ENCODE measurements at regions not wholly inside any gene's neighbourhood (a gene's known extent, or its start where the extent isn't known, plus 50 kb on each side); places are given as distances from the start of the nearest gene placed in this dataset.

DNA sequence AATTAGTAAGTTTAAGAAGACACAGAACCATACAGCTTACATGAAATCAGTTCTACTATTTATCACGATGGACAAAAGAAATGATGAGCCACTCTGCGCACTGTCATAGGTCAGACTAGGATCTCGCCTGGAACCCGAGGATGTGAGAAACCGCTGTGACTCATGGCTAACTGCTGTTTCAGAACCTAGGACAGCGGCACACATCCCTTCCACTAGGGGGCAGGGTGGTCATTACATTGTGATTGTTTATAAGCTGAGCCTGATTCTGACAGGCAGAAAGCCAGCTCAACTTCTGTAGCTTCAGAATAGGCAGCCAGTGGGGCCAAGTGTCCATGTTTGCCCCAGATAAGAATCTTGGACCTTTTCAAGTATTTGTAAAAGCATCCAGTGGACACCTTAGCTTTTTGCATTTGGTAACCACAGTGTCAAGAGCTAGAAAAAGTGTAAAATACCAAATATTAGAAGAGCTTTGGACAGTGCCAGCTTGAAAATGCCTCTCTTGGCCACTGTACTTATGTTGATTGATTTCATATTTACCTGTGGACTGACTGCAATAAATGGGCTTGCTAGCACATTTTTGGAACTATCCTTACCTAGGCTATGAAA, 115.8 kb downstream of the KBTBD8 start (continued):
- TF ChIP-seq TAF9B (IDR thresholded peaks at IDR 0.05; ENCODE audit: partially characterized antibody) (no peak), HDAC2 (IDR thresholded peaks at IDR 0.05) (0 out of 2 replicates have a peak, but pooled peaks have one; percentile 39), NR2C2 (CRISPR knock-in tag; IDR thresholded peaks at IDR 0.05) (peak; percentile 59; the same call in 1 of the 2 replicates), NR2C2 (tag; IDR thresholded peaks at IDR 0.05) (no peak), U2AF2 (optimal IDR thresholded peaks at IDR 0.05; ENCODE audit: low read depth, low read length) (no peak), RB1 (IDR thresholded peaks at IDR 0.05; ENCODE audit: low read depth) (0 out of 2 replicates have a peak, but pooled peaks have one; percentile 50), TBL1XR1 (IDR thresholded peaks at IDR 0.05; ENCODE audit: low read length in 2 of 2) (peak in 1 of 2 experiments; percentile 32; a peak in 1 of 4 replicates), STAG1 (CRISPR knock-in tag; IDR thresholded peaks at IDR 0.05; ENCODE audit: borderline replicate concordance) (peak; percentile 85), CXXC5 (CRISPR knock-in tag; IDR thresholded peaks at IDR 0.05) (peak; percentile 44), KDM4B (IDR thresholded peaks at IDR 0.05; ENCODE audit: borderline replicate concordance in 2 of 2, low read depth in 1 of 2) (no peak), CBX3 (IDR thresholded peaks at IDR 0.05; ENCODE audit: borderline replicate concordance in 1 of 2, low read length in 2 of 2) (peak in 1 of 2 experiments; percentile 61; a peak in 1 of 3 replicates), PHF20 (IDR thresholded peaks at IDR 0.05; ENCODE audit: partially characterized antibody) (no peak), SMAD1 (IDR thresholded peaks at IDR 0.05; ENCODE audit: low read depth, low read length, partially characterized antibody) (no peak), SIN3A (IDR thresholded peaks at IDR 0.05; ENCODE audit: borderline replicate concordance in 2 of 2, control insufficient read depth in 1 of 2, low read depth in 2 of 2, low read length in 2 of 2) (no peak), NCOR1 (IDR thresholded peaks at IDR 0.05) (no peak), TCF7L2 (IDR thresholded peaks at IDR 0.05; ENCODE audit: low read depth, low read length) (no peak)
- TF ChIP-seq, protein P1, sequence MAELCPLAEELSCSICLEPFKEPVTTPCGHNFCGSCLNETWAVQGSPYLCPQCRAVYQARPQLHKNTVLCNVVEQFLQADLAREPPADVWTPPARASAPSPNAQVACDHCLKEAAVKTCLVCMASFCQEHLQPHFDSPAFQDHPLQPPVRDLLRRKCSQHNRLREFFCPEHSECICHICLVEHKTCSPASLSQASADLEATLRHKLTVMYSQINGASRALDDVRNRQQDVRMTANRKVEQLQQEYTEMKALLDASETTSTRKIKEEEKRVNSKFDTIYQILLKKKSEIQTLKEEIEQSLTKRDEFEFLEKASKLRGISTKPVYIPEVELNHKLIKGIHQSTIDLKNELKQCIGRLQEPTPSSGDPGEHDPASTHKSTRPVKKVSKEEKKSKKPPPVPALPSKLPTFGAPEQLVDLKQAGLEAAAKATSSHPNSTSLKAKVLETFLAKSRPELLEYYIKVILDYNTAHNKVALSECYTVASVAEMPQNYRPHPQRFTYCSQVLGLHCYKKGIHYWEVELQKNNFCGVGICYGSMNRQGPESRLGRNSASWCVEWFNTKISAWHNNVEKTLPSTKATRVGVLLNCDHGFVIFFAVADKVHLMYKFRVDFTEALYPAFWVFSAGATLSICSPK (IDR thresholded peaks at IDR 0.05; ENCODE audit: borderline replicate concordance) = no peak
- TF ChIP-seq, protein P2, sequence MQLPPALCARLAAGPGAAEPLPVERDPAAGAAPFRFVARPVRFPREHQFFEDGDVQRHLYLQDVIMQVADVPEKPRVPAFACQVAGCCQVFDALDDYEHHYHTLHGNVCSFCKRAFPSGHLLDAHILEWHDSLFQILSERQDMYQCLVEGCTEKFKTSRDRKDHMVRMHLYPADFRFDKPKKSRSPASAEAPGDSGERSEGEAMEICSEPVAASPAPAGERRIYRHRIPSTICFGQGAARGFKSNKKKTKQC (CRISPR knock-in tag; IDR thresholded peaks at IDR 0.05) = peak; percentile 90
- TF ChIP-seq, protein P3, sequence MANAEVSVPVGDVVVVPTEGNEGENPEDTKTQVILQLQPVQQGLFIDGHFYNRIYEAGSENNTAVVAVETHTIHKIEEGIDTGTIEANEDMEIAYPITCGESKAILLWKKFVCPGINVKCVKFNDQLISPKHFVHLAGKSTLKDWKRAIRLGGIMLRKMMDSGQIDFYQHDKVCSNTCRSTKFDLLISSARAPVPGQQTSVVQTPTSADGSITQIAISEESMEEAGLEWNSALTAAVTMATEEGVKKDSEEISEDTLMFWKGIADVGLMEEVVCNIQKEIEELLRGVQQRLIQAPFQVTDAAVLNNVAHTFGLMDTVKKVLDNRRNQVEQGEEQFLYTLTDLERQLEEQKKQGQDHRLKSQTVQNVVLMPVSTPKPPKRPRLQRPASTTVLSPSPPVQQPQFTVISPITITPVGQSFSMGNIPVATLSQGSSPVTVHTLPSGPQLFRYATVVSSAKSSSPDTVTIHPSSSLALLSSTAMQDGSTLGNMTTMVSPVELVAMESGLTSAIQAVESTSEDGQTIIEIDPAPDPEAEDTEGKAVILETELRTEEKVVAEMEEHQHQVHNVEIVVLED (CRISPR knock-in tag; IDR thresholded peaks at IDR 0.05) = no peak
- TF ChIP-seq, protein P4, sequence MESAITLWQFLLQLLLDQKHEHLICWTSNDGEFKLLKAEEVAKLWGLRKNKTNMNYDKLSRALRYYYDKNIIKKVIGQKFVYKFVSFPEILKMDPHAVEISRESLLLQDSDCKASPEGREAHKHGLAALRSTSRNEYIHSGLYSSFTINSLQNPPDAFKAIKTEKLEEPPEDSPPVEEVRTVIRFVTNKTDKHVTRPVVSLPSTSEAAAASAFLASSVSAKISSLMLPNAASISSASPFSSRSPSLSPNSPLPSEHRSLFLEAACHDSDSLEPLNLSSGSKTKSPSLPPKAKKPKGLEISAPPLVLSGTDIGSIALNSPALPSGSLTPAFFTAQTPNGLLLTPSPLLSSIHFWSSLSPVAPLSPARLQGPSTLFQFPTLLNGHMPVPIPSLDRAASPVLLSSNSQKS (CRISPR knock-in tag; IDR thresholded peaks at IDR 0.05) = no peak
- TF ChIP-seq, protein P5, sequence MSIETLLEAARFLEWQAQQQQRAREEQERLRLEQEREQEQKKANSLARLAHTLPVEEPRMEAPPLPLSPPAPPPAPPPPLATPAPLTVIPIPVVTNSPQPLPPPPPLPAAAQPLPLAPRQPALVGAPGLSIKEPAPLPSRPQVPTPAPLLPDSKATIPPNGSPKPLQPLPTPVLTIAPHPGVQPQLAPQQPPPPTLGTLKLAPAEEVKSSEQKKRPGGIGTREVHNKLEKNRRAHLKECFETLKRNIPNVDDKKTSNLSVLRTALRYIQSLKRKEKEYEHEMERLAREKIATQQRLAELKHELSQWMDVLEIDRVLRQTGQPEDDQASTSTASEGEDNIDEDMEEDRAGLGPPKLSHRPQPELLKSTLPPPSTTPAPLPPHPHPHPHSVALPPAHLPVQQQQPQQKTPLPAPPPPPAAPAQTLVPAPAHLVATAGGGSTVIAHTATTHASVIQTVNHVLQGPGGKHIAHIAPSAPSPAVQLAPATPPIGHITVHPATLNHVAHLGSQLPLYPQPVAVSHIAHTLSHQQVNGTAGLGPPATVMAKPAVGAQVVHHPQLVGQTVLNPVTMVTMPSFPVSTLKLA (conservative IDR thresholded peaks at IDR 0.05) = 0 out of 4 replicates have a peak, but pooled peaks of 1 of the 2 experiments have one; percentile 29
